ENCODE measurements at regions not wholly inside any gene's neighbourhood (a gene's known extent, or its start where the extent isn't known, plus 50 kb on each side); places are given as distances from the start of the nearest gene placed in this dataset.

- Histone ChIP-seq H3K27ac (peak overlapping the region; percentile 89), H3K4me2 (peak overlapping the region; percentile 71)
- H3K27ac Mint-ChIP-seq, result peak overlapping the region; percentile 42
Observed at GRCh38 chr2:150931451-150931850, 330.2 kb downstream of the RBM43 start.

DNA sequence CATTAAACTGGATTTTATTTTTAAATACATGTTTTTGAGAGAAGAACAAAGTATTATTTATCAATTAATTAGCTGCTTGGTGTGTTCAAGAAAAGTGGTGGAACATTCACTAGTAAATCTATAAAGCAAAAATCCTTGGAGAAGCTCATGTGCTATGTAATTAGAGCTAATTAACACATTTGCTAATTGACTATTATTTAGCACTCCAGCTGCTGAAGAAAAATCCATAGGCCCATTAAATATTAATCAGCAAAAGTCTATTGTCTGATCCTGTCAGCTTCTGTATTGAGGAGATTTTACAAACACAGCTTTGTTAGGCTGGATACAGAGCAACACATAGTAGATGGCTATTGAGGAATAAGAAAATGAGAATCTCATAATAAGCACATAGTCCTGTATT is 336.1 kb downstream of the RBM43 start:
- Mint-ChIP-seq H3K4me1 (peaks cover 10% of the 10 kb centered on the region), H3K4me3 (no peak overlapping the region)

More at GRCh38 chr2:150931451-150931850, 330.2 kb downstream of the RBM43 start:
- Histone ChIP-seq H3K27me3 (no peaks in the 10 kb centered on the region), H3K9me3 (ENCODE audit: low read depth) (no peaks in the 10 kb centered on the region), H3K4me1 (peaks cover 29% of the 10 kb centered on the region), H2AFZ (replicated peaks) (peak overlapping the region; percentile 77), H3K9ac (no peak overlapping the region), H4K20me1 (ENCODE audit: low read depth) (no peaks in the 10 kb centered on the region), H3K36me3 (no peaks in the 10 kb centered on the region), H3K4me3 (peak overlapping the region; percentile 26), H3K79me2 (ENCODE audit: low read depth) (no peaks in the 10 kb centered on the region), H3F3A (ENCODE audit: low read depth) (peaks cover 15% of the 10 kb centered on the region)
- Mint-ChIP-seq H3K9me3 (no peaks in the 10 kb centered on the region), H3K27me3 (ENCODE audit: insufficient read depth, low read depth) (no peaks in the 10 kb centered on the region), H3K36me3 (no peaks in the 10 kb centered on the region), H3K4me1 (peaks cover 10% of the 10 kb centered on the region), H3K4me3 (no peak overlapping the region)
- TF ChIP-seq EZH2 (IDR thresholded peaks at IDR 0.05), result no peak
- TF ChIP-seq CTCF (IDR thresholded peaks at IDR 0.05), result no peak
- TF ChIP-seq EZH2phosphoT487 (IDR thresholded peaks at IDR 0.05), result no peak
- peak; percentile 83 for DNase-seq (ENCODE audit: low spot score)

DNA sequence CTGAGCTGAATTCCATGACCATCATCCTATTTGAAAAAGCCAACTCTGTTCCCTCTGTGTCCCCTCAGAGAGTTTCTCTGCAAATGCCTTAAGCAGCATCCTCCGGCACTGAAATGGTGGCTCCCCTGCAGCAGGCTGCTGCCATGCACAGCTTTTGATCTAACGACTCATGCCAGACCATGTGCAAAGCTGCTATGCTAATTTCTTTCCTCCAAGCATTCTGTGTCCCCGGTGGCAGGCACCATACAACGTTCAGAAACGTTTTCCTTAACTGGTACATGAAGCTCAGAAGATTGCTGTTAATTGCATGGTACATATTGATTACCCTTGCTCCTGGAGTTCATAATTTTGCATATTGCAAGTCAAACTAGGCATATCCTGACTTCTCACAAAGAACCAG is 336.8 kb downstream of the RBM43 start:
- H3K36me3 Mint-ChIP-seq, result no peaks in the 10 kb centered on the region
- Histone ChIP-seq H2AFZ (replicated peaks) (peak overlapping the region; percentile 84), H3K4me3 (no peak overlapping the region)

More for the DNA sequence above, 336.1 kb downstream of the RBM43 start:
- Histone ChIP-seq H3K27me3 (no peaks in the 10 kb centered on the region), H3K9me3 (ENCODE audit: low read depth) (no peaks in the 10 kb centered on the region), H4K20me1 (ENCODE audit: low read depth) (no peaks in the 10 kb centered on the region), H2AFZ (replicated peaks) (no peak overlapping the region), H3K4me1 (peaks cover 4% of the 10 kb centered on the region), H3K36me3 (no peaks in the 10 kb centered on the region), H3K27ac (no peak overlapping the region), H3K4me2 (no peak overlapping the region), H3K79me2 (ENCODE audit: low read depth) (no peaks in the 10 kb centered on the region), H3F3A (ENCODE audit: low read depth) (no peaks in the 10 kb centered on the region), H3K4me3 (no peak overlapping the region), H3K9ac (no peak overlapping the region)
- no peak for DNase-seq (ENCODE audit: low spot score)
- no peaks in the 10 kb centered on the region for H3K36me3 Mint-ChIP-seq
- H3K27ac Mint-ChIP-seq, result no peak overlapping the region
- H3K9me3 Mint-ChIP-seq, result no peaks in the 10 kb centered on the region
- TF ChIP-seq CTCF (IDR thresholded peaks at IDR 0.05) (no peak), EZH2 (IDR thresholded peaks at IDR 0.05) (no peak), EZH2phosphoT487 (IDR thresholded peaks at IDR 0.05) (no peak)
- no peaks in the 10 kb centered on the region for H3K27me3 Mint-ChIP-seq (ENCODE audit: insufficient read depth, low read depth)

More for the DNA sequence above, 336.8 kb downstream of the RBM43 start:
- Histone ChIP-seq H4K20me1 (ENCODE audit: low read depth) (no peaks in the 10 kb centered on the region), H3K9me3 (ENCODE audit: low read depth) (no peaks in the 10 kb centered on the region), H3F3A (ENCODE audit: low read depth) (no peaks in the 10 kb centered on the region), H3K4me2 (no peak overlapping the region), H3K27me3 (no peaks in the 10 kb centered on the region), H3K79me2 (ENCODE audit: low read depth) (no peaks in the 10 kb centered on the region), H3K9ac (no peak overlapping the region), H3K27ac (no peak overlapping the region), H3K36me3 (no peaks in the 10 kb centered on the region), H3K4me1 (peaks cover 4% of the 10 kb centered on the region)
- peaks cover 10% of the 10 kb centered on the region for H3K4me1 Mint-ChIP-seq
- H3K9me3 Mint-ChIP-seq, result no peaks in the 10 kb centered on the region
- DNase-seq (ENCODE audit: low spot score), result no peak
- no peak overlapping the region for H3K27ac Mint-ChIP-seq
- H3K27me3 Mint-ChIP-seq (ENCODE audit: insufficient read depth, low read depth), result no peaks in the 10 kb centered on the region
- H3K4me3 Mint-ChIP-seq, result no peak overlapping the region
- no peak for TF ChIP-seq EZH2phosphoT487 (IDR thresholded peaks at IDR 0.05)
- no peak for TF ChIP-seq CTCF (IDR thresholded peaks at IDR 0.05)
- no peak for TF ChIP-seq EZH2 (IDR thresholded peaks at IDR 0.05)
